ENCODE measurements at regions not wholly inside any gene's neighbourhood (a gene's known extent, or its start where the extent isn't known, plus 50 kb on each side); places are given as distances from the start of the nearest gene placed in this dataset.

- Histone ChIP-seq H3K27ac (ENCODE audit: extremely low read depth, low read depth, low read length) (no peak overlapping the region), H3K36me3 (ENCODE audit: control insufficient read depth in 2 of 2, insufficient read depth in 1 of 2, low read length in 2 of 2) (no peaks in the 10 kb centered on the region), H3K4me1 (ENCODE audit: control insufficient read depth, insufficient read depth, low read length) (no peaks in the 10 kb centered on the region), H3K4me3 (ENCODE audit: low read depth, low read length) (no peak overlapping the region), H3K9me3 (ENCODE audit: control insufficient read depth, insufficient read depth, low read depth, low read length) (no peaks in the 10 kb centered on the region)
- TF ChIP-seq ZNF138 (tag by site-specific recombination; IDR thresholded peaks at IDR 0.05; ENCODE audit: borderline replicate concordance): no peak
- no peak for TF ChIP-seq BCL11A (tag by site-specific recombination; IDR thresholded peaks at IDR 0.05; ENCODE audit: low read depth)
- TF ChIP-seq ZNF785 (tag by site-specific recombination; IDR thresholded peaks at IDR 0.05): no peak
- TF ChIP-seq HOXD13 (CRISPR knock-in tag; IDR thresholded peaks at IDR 0.05; ENCODE audit: borderline replicate concordance): no peak
- TF ChIP-seq ZBTB17 (tag by site-specific recombination; IDR thresholded peaks at IDR 0.05): no peak
- no peak for TF ChIP-seq ZNF645 (tag by site-specific recombination; IDR thresholded peaks at IDR 0.05)
- no peak for TF ChIP-seq ZNF558 (tag by site-specific recombination; IDR thresholded peaks at IDR 0.05)
- TF ChIP-seq ZNF335 (tag by site-specific recombination; conservative IDR thresholded peaks at IDR 0.05): no peak
- no peak for TF ChIP-seq ZNF529 (tag by site-specific recombination; IDR thresholded peaks at IDR 0.05; ENCODE audit: insufficient replicate concordance)
- TF ChIP-seq ZIC2 (tag by site-specific recombination; IDR thresholded peaks at IDR 0.05): no peak
- no peak for TF ChIP-seq ZNF426 (tag by site-specific recombination; IDR thresholded peaks at IDR 0.05)
- no peak for TF ChIP-seq ZBTB20 (tag by site-specific recombination; IDR thresholded peaks at IDR 0.05)
- TF ChIP-seq YY2 (tag by site-specific recombination; IDR thresholded peaks at IDR 0.05): no peak
- TF ChIP-seq ZNF639 (tag by site-specific recombination; IDR thresholded peaks at IDR 0.05): no peak
- ChIA-PET CTCF (interaction anchor here (1.3 to 1.5 kb wide), 2 partner anchors 51 to 175 kb away, joined by 3 to 8 read pairs; no protein-coding TSS in a partner anchor), POLR2A (no interaction called here)
These were observed 53.6 kb upstream of the EIF5 start for GRCh38 chr14:103280278-103280928.

- no peak overlapping the region for H3K27ac ChIP-seq (ENCODE audit: extremely low read depth, low read depth, low read length)
- H3K4me1 ChIP-seq (ENCODE audit: control insufficient read depth, insufficient read depth, low read length): no peaks in the 10 kb centered on the region
- ChIA-PET POLR2A (interaction anchor here (0.6 to 0.7 kb wide), 2 partner anchors 178 to 252 kb away, joined by 3 to 7 read pairs; no protein-coding TSS in a partner anchor), CTCF (interaction anchor here (0.6 to 1.5 kb wide), 3 partner anchors 50 to 205 kb away, joined by 3 to 8 read pairs (median 3); no protein-coding TSS in a partner anchor)
- H3K4me3 ChIP-seq (ENCODE audit: low read depth, low read length): no peak overlapping the region
- H3K9me3 ChIP-seq (ENCODE audit: control insufficient read depth, insufficient read depth, low read depth, low read length): no peaks in the 10 kb centered on the region
- H3K36me3 ChIP-seq (ENCODE audit: control insufficient read depth in 2 of 2, insufficient read depth in 1 of 2, low read length in 2 of 2): no peaks in the 10 kb centered on the region
- TF ChIP-seq ZNF501 (tag by site-specific recombination; IDR thresholded peaks at IDR 0.05) (no peak), ZNF560 (tag by site-specific recombination; IDR thresholded peaks at IDR 0.05; ENCODE audit: borderline replicate concordance) (no peak), SP7 (tag by site-specific recombination; IDR thresholded peaks at IDR 0.05) (no peak), ZNF600 (tag by site-specific recombination; IDR thresholded peaks at IDR 0.05) (no peak), ZNF558 (tag by site-specific recombination; IDR thresholded peaks at IDR 0.05) (no peak), CTCF (tag by site-specific recombination; IDR thresholded peaks at IDR 0.05) (0 out of 2 replicates have a peak, but pooled peaks have one; percentile 38), ZNF266 (tag by site-specific recombination; IDR thresholded peaks at IDR 0.05; ENCODE audit: low read depth) (no peak), ZNF341 (tag by site-specific recombination; IDR thresholded peaks at IDR 0.05; ENCODE audit: low read depth) (peak; percentile 97), ZNF792 (tag by site-specific recombination; IDR thresholded peaks at IDR 0.05) (no peak), KLF10 (tag by site-specific recombination; IDR thresholded peaks at IDR 0.05) (no peak), AEBP2 (tag by site-specific recombination; IDR thresholded peaks at IDR 0.05; ENCODE audit: borderline replicate concordance) (no peak), ZNF175 (tag by site-specific recombination; IDR thresholded peaks at IDR 0.05) (no peak), ZNF148 (tag by site-specific recombination; IDR thresholded peaks at IDR 0.05; ENCODE audit: borderline replicate concordance) (no peak)
These were observed 52.4 kb upstream of the EIF5 start for GRCh38 chr14:103281496-103282231.

Data from HEK293 (cell line).